H9 (cell line): ENCODE measurements at regions not wholly inside any gene's neighbourhood (a gene's known extent, or its start where the extent isn't known, plus 50 kb on each side); places are given as distances from the start of the nearest gene placed in this dataset.

ENCODE experiments used
- DNase-seq: peaks from one replicate; pipeline ENCODE4 v3.0.0-alpha.2; 2017
- H2AFZ ChIP-seq: one replicate; pipeline ENCODE4 v1.6.1; 2013; ENCODE audit warnings: mild to moderate bottlenecking, low read length, control low read depth, moderate library complexity
- H2AK5ac ChIP-seq: 2 replicates; pipeline ENCODE4 v1.6.1; 2013; ENCODE audit warnings: low read length, control low read depth, mixed read lengths; ENCODE audit not compliant: insufficient read length
- H2BK120ac ChIP-seq: one replicate; pipeline ENCODE4 v1.6.1; 2013; ENCODE audit warnings: low read depth, mild to moderate bottlenecking, low read length, control low read depth, inconsistent platforms; ENCODE audit not compliant: poor library complexity, severe bottlenecking
- H2BK12ac ChIP-seq: 2 replicates; pipeline ENCODE4 v1.6.1; 2013; ENCODE audit warnings: low read length, control low read depth, mixed read lengths, low read depth; ENCODE audit not compliant: insufficient read length
- H2BK15ac ChIP-seq: 2 replicates; pipeline ENCODE4 v1.6.1; 2013; ENCODE audit warnings: low read depth, low read length, control low read depth
- H2BK20ac ChIP-seq: one replicate; pipeline ENCODE4 v1.6.1; 2013; ENCODE audit warnings: low read depth, mild to moderate bottlenecking, low read length, control low read depth, inconsistent platforms; ENCODE audit not compliant: poor library complexity, severe bottlenecking
- H2BK5ac ChIP-seq: 2 replicates; pipeline ENCODE4 v1.6.1; 2013; ENCODE audit warnings: low read length, control low read depth, mixed read lengths; ENCODE audit not compliant: insufficient read length
- H3K14ac ChIP-seq: 2 replicates; pipeline ENCODE4 v1.6.1; 2013; ENCODE audit warnings: low read length, control low read depth; ENCODE audit not compliant: insufficient read depth
- H3K18ac ChIP-seq: 2 replicates; pipeline ENCODE4 v1.6.1; 2013; ENCODE audit warnings: low read depth, mild to moderate bottlenecking, mixed read lengths, low read length, control low read depth; ENCODE audit not compliant: insufficient read length
- H3K23ac ChIP-seq: 2 replicates; pipeline ENCODE4 v1.6.1; 2013; ENCODE audit warnings: low read length, control low read depth, mixed read lengths, low read depth; ENCODE audit not compliant: insufficient read length
- H3K23me2 ChIP-seq: 2 replicates; pipeline ENCODE4 v1.6.1; 2013; ENCODE audit warnings: low read depth, mild to moderate bottlenecking, mixed read lengths, low read length, control low read depth; ENCODE audit not compliant: insufficient read length, poor library complexity, severe bottlenecking
- H3K27ac ChIP-seq: 2 replicates; pipeline ENCODE4 v1.5.1; 2013; ENCODE audit warnings: low read length, control low read depth, mixed read lengths, low read depth; ENCODE audit not compliant: insufficient read length
- H3K27me3 ChIP-seq: 2 replicates; pipeline ENCODE4 v1.6.1; 2013; ENCODE audit warnings: low read length, control low read depth, inconsistent platforms; ENCODE audit not compliant: insufficient read depth
- H3K4ac ChIP-seq: 2 replicates; pipeline ENCODE4 v1.6.1; 2013; ENCODE audit warnings: low read depth, mild to moderate bottlenecking, control low read depth, inconsistent platforms, low read length, moderate library complexity
- H3K4me1 ChIP-seq: 2 replicates; pipeline ENCODE4 v1.6.1; 2013; ENCODE audit warnings: low read length, control low read depth, inconsistent platforms; ENCODE audit not compliant: insufficient read depth
- H3K4me2 ChIP-seq: 2 replicates; pipeline ENCODE4 v1.6.1; 2013; ENCODE audit warnings: low read length, control low read depth, mixed read lengths; ENCODE audit not compliant: insufficient read length, insufficient read depth
- H3K56ac ChIP-seq: 2 replicates; pipeline ENCODE4 v1.6.1; 2013; ENCODE audit warnings: low read depth, mild to moderate bottlenecking, mixed read lengths, low read length, control low read depth; ENCODE audit not compliant: insufficient read length
- H3K79me1 ChIP-seq: 2 replicates; pipeline ENCODE4 v1.6.1; 2013; ENCODE audit warnings: low read depth, mild to moderate bottlenecking, moderate library complexity, low read length, control low read depth, inconsistent platforms; ENCODE audit not compliant: insufficient read depth, poor library complexity, severe bottlenecking
- H3K79me2 ChIP-seq: 2 replicates; pipeline ENCODE4 v1.6.1; 2013; ENCODE audit warnings: low read length, control low read depth, inconsistent platforms; ENCODE audit not compliant: insufficient read depth
- H3K9ac ChIP-seq: 2 replicates; pipeline ENCODE4 v1.6.1; 2013; ENCODE audit warnings: low read length, control low read depth, mixed read lengths; ENCODE audit not compliant: insufficient read length; ENCODE audit errors: extremely low read depth
- H3K9me3 ChIP-seq: one replicate; pipeline ENCODE4 v1.6.1; 2013; ENCODE audit warnings: low read depth, low read length, inconsistent platforms; ENCODE audit not compliant: control insufficient read depth
- H3T11ph ChIP-seq: one replicate; pipeline ENCODE4 v1.6.1; 2013; ENCODE audit warnings: mild to moderate bottlenecking, low read length, control low read depth, inconsistent platforms
- H4K20me1 ChIP-seq: one replicate; pipeline ENCODE4 v1.6.1; 2013; ENCODE audit not compliant: control insufficient read depth, insufficient read length, insufficient read depth
- H4K5ac ChIP-seq: 2 replicates; pipeline ENCODE4 v1.6.1; 2013; ENCODE audit warnings: low read depth, mild to moderate bottlenecking, mixed read lengths, low read length, control low read depth; ENCODE audit not compliant: insufficient read length
- H4K8ac ChIP-seq: replicated peaks from 2 replicates; pipeline ENCODE4 v1.6.1; 2013; ENCODE audit warnings: low read length, control low read depth, mixed read lengths, low read depth; ENCODE audit not compliant: insufficient read length
- H4K91ac ChIP-seq: 2 replicates; pipeline ENCODE4 v1.6.1; 2013; ENCODE audit warnings: low read depth, mild to moderate bottlenecking, moderate library complexity, mixed read lengths, low read length, control low read depth; ENCODE audit not compliant: insufficient read length
- H3K27ac Mint-ChIP-seq, 3 experiments: 2 replicates in 2 of 3; 3 replicates in 1 of 3; pipeline ENCODE4 v1.8.0; 2020 to 2021; ENCODE audit warnings: mixed read lengths in 3 of 3, mild to moderate bottlenecking in 1 of 3, moderate library complexity in 1 of 3
- H3K27me3 Mint-ChIP-seq: 2 replicates; pipeline ENCODE4 v1.8.0; 2021; ENCODE audit warnings: low read depth, mild to moderate bottlenecking, moderate library complexity, mixed read lengths
- H3K36me3 Mint-ChIP-seq, 3 experiments: 2 replicates in 2 of 3; 3 replicates in 1 of 3; pipeline ENCODE4 v1.8.0; 2020 to 2021; ENCODE audit warnings: low read depth in 3 of 3, mixed read lengths in 3 of 3; ENCODE audit not compliant: insufficient read depth in 1 of 3
- H3K4me1 Mint-ChIP-seq, 2 experiments: 2 replicates each; pipeline ENCODE4 v1.8.0; 2020; ENCODE audit warnings: mixed read lengths in 2 of 2
- H3K4me3 Mint-ChIP-seq, 2 experiments: 2 replicates in 1 of 2; 3 replicates in 1 of 2; pipeline ENCODE4 v1.8.0; 2020 to 2021; ENCODE audit warnings: mild to moderate bottlenecking in 2 of 2, mixed read lengths in 2 of 2, moderate library complexity in 1 of 2
- H3K9me3 Mint-ChIP-seq, 2 experiments: 2 replicates in 1 of 2; 3 replicates in 1 of 2; pipeline ENCODE4 v1.8.0; 2020; ENCODE audit warnings: mild to moderate bottlenecking in 2 of 2, mixed read lengths in 2 of 2, moderate library complexity in 1 of 2
- TF ChIP-seq, protein P1 (sequence below): fragments of 200-600 bp; sonication (generic); conservative IDR thresholded peaks from 3 replicates; pipeline ENCODE4 v1.8.0; 2021; ENCODE audit warnings: antibody characterized with exemption, mild to moderate bottlenecking

DNA sequence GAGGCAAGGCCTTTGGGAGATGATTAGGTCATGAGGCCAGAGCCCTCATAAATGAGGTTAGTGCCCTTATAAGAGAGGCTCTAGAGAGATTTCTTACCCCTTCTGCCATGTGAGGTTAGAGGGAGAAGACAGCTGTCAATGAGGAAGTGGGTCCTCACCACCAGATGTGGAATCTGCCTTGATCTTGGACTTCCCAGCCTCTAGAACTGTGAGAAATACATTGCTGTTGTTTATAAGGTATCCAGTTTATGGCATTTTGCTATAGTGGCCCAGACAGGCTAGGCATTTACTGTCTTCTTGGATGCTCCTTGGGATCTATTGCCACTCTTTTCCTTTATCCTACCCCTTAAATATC, 57.1 kb upstream of the CITED2 start:
- H3K18ac ChIP-seq, result no peak overlapping the region
- H2BK5ac ChIP-seq, result no peak overlapping the region
- no peak overlapping the region for H3K14ac ChIP-seq
- no peaks in the 10 kb centered on the region for H3K4me1 ChIP-seq
- Mint-ChIP-seq H3K36me3 (peaks cover 0 to 4% (median 0%) of the 10 kb centered on the region in 3 experiments; a peak in 2 of 7 replicates), H3K9me3 (peaks cover 2 to 4% of the 10 kb centered on the region in 2 experiments; a peak in 3 of 5 replicates), H3K27me3 (peaks cover 2% of the 10 kb centered on the region; the same call in 1 of the 2 replicates), H3K4me3 (no peak overlapping the region), H3K4me1 (peaks cover 10 to 12% of the 10 kb centered on the region in 2 experiments), H3K27ac (no peak overlapping the region; a peak in 1 of 7 replicates)
- no peaks in the 10 kb centered on the region for H3K23me2 ChIP-seq
- no peak overlapping the region for H2AFZ ChIP-seq
- no peaks in the 10 kb centered on the region for H3K79me2 ChIP-seq
- no peak overlapping the region for H3K9ac ChIP-seq
- H3K27ac ChIP-seq, result no peak overlapping the region
- H2BK20ac ChIP-seq, result no peak overlapping the region
- no peaks in the 10 kb centered on the region for H4K20me1 ChIP-seq
- DNase-seq, result no peak
- H3K27me3 ChIP-seq, result no peaks in the 10 kb centered on the region
- H3K23ac ChIP-seq, result no peak overlapping the region
- no peak overlapping the region for H2BK12ac ChIP-seq
- no peak overlapping the region for H4K5ac ChIP-seq
- H3K9me3 ChIP-seq, result no peaks in the 10 kb centered on the region
- H3K4ac ChIP-seq, result no peak overlapping the region
- TF ChIP-seq, protein P1, sequence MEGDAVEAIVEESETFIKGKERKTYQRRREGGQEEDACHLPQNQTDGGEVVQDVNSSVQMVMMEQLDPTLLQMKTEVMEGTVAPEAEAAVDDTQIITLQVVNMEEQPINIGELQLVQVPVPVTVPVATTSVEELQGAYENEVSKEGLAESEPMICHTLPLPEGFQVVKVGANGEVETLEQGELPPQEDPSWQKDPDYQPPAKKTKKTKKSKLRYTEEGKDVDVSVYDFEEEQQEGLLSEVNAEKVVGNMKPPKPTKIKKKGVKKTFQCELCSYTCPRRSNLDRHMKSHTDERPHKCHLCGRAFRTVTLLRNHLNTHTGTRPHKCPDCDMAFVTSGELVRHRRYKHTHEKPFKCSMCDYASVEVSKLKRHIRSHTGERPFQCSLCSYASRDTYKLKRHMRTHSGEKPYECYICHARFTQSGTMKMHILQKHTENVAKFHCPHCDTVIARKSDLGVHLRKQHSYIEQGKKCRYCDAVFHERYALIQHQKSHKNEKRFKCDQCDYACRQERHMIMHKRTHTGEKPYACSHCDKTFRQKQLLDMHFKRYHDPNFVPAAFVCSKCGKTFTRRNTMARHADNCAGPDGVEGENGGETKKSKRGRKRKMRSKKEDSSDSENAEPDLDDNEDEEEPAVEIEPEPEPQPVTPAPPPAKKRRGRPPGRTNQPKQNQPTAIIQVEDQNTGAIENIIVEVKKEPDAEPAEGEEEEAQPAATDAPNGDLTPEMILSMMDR, result no peak
- no peak overlapping the region for H2AK5ac ChIP-seq
- no peak overlapping the region for H3T11ph ChIP-seq
- no peaks in the 10 kb centered on the region for H3K79me1 ChIP-seq
- H2BK120ac ChIP-seq, result no peak overlapping the region
- no peak overlapping the region for H4K91ac ChIP-seq
- H2BK15ac ChIP-seq, result no peak overlapping the region
- H3K4me2 ChIP-seq, result no peak overlapping the region
- H4K8ac ChIP-seq, result no peak overlapping the region
- no peak overlapping the region for H3K56ac ChIP-seq
